Lung (tissue), 11 donors: ENCODE measurements at regions not wholly inside any gene's neighbourhood (a gene's known extent, or its start where the extent isn't known, plus 50 kb on each side); places are given as distances from the start of the nearest gene placed in this dataset.
A peak's percentile ranks its signal among the peaks of the same experiment; 100 is the strongest.

Experiments used
- ATAC-seq: fragments of 200-7000 bp; cut with Tn5 transposase; one replicate; pipeline ENCODE4 v1.9.1; 2020; ENCODE audit warnings: moderate number of reproducible peaks; ENCODE audit not compliant: insufficient read depth, low FRiP score
- DNase-seq, 3 donors: peaks; one replicate each; pipeline ENCODE4 v3.0.0-alpha.2; 2013 to 2017
- H3K27ac ChIP-seq, 2 donors: one replicate each; pipeline ENCODE4 v1.5.1; 2013; ENCODE audit warnings: mild to moderate bottlenecking in 2 of 2, moderate library complexity in 2 of 2, control low read depth in 1 of 2, inconsistent platforms in 1 of 2, low read depth in 1 of 2, low read length in 1 of 2
- H3K27me3 ChIP-seq, 3 donors: one replicate each; pipeline ENCODE4 v1.5.1; 2013; ENCODE audit warnings: low read length in 2 of 3; ENCODE audit not compliant: control insufficient read depth in 3 of 3, insufficient read depth in 3 of 3
- H3K36me3 ChIP-seq, 4 donors: one replicate each; pipeline ENCODE4 v1.5.1; 2013; ENCODE audit warnings: low read length in 4 of 4, mild to moderate bottlenecking in 1 of 4, moderate library complexity in 1 of 4; ENCODE audit not compliant: control insufficient read depth in 4 of 4, insufficient read depth in 4 of 4
- H3K4me1 ChIP-seq, 5 donors: one replicate each; pipeline ENCODE4 v1.5.1; 2013; ENCODE audit warnings: low read length in 5 of 5, mild to moderate bottlenecking in 2 of 5, moderate library complexity in 1 of 5; ENCODE audit not compliant: control insufficient read depth in 5 of 5, insufficient read depth in 5 of 5
- H3K4me3 ChIP-seq: one replicate; pipeline ENCODE4 v1.5.1; 2013; ENCODE audit warnings: mild to moderate bottlenecking, control low read depth, moderate library complexity
- H3K9ac ChIP-seq, 2 donors: one replicate each; pipeline ENCODE4 v1.5.1; 2013; ENCODE audit warnings: low read length in 2 of 2, control low read depth in 1 of 2; ENCODE audit not compliant: insufficient read depth in 1 of 2
- H3K9me3 ChIP-seq, 4 donors: one replicate each; pipeline ENCODE4 v1.5.1; 2013; ENCODE audit warnings: low read length in 3 of 4, mild to moderate bottlenecking in 1 of 4, moderate library complexity in 1 of 4; ENCODE audit not compliant: control insufficient read depth in 4 of 4, insufficient read depth in 3 of 4
- WGBS, 2 donors: extraction: QIAGEN DNeasy Blood & Tissue Kit; methylation state at CpG; one replicate each; pipeline ENCODE4 v1.1.7; 2013; 5-methylcytosine and 5-hydroxymethylcytosine counted together
- TF ChIP-seq, protein P1 (sequence below): IDR thresholded peaks from 2 replicates; pipeline ENCODE4 v1.5.1; 2012; ENCODE audit warnings: mild to moderate bottlenecking; ENCODE audit errors: control extremely low read depth, extremely low read depth
- donor health status: control.
- donor health status: control.
- donor health status: Bipolar disorder and iron deficiency.
- donor health status: healthy.
- donor health status: DM: yes; HTN: yes; CAD: no.

GRCh38 chrX:40177489-40177888 lies 79.7 kb upstream of the BCOR start:
- peak overlapping the region; percentile 92 to 93 for H3K27ac ChIP-seq

GRCh38 chrX:40177117-40177430 lies 79.3 kb upstream of the BCOR start:
- DNase-seq (peak; percentile 43 to 56 (median 49)), ATAC-seq (no peak)
- Histone ChIP-seq H3K4me1 (peaks cover 0 to 24% (median 3%) of the 10 kb centered on the region in 5 donors), H3K36me3 (no peaks in the 10 kb centered on the region), H3K4me3 (no peak overlapping the region), H3K27me3 (peaks cover 5 to 15% (median 7%) of the 10 kb centered on the region in 3 donors), H3K27ac (peak overlapping the region; percentile 92 to 93), H3K9ac (no peak overlapping the region), H3K9me3 (peaks cover 0 to 21% (median 1%) of the 10 kb centered on the region in 4 donors)
- TF ChIP-seq, protein P1, sequence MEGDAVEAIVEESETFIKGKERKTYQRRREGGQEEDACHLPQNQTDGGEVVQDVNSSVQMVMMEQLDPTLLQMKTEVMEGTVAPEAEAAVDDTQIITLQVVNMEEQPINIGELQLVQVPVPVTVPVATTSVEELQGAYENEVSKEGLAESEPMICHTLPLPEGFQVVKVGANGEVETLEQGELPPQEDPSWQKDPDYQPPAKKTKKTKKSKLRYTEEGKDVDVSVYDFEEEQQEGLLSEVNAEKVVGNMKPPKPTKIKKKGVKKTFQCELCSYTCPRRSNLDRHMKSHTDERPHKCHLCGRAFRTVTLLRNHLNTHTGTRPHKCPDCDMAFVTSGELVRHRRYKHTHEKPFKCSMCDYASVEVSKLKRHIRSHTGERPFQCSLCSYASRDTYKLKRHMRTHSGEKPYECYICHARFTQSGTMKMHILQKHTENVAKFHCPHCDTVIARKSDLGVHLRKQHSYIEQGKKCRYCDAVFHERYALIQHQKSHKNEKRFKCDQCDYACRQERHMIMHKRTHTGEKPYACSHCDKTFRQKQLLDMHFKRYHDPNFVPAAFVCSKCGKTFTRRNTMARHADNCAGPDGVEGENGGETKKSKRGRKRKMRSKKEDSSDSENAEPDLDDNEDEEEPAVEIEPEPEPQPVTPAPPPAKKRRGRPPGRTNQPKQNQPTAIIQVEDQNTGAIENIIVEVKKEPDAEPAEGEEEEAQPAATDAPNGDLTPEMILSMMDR = no peak
- WGBS, 2 donors = 2 to 11% methylated on average over 14 of the region's 14 CpGs

More at GRCh38 chrX:40177489-40177888, 79.7 kb upstream of the BCOR start:
- no peaks in the 10 kb centered on the region for H3K36me3 ChIP-seq
- H3K4me1 ChIP-seq = peaks cover 0 to 24% (median 3%) of the 10 kb centered on the region in 5 donors
- TF ChIP-seq, protein P1 = no peak
- WGBS, 2 donors = 74 to 82% methylated on average over 2 of the region's 2 CpGs
- peaks cover 5 to 12% (median 7%) of the 10 kb centered on the region in 3 donors for H3K27me3 ChIP-seq
- DNase-seq (no peak), ATAC-seq (no peak)
- no peak overlapping the region for H3K4me3 ChIP-seq
- H3K9ac ChIP-seq = no peak overlapping the region
- peaks cover 0 to 18% (median 1%) of the 10 kb centered on the region in 4 donors for H3K9me3 ChIP-seq

- Histone ChIP-seq H3K4me1 (peaks cover 0 to 26% (median 3%) of the 10 kb centered on the region in 5 donors), H3K9ac (peak overlapping the region in 1 of 2 donors; percentile 37), H3K9me3 (peaks cover 0 to 21% (median 1%) of the 10 kb centered on the region in 4 donors), H3K4me3 (peak overlapping the region; percentile 42), H3K36me3 (no peaks in the 10 kb centered on the region), H3K27me3 (peaks cover 5 to 15% (median 7%) of the 10 kb centered on the region in 3 donors), H3K27ac (peak overlapping the region; percentile 92 to 93)
- peak; percentile 66 to 76 (median 76) for DNase-seq
- 0 to 10% methylated on average over 7 to 85 of the region's 85 CpGs for WGBS, 2 donors
- TF ChIP-seq, protein P1 = no peak
- ATAC-seq = peak; percentile 35
Observed at GRCh38 chrX:40176351-40177116, 78.8 kb upstream of the BCOR start.
